HEK293 (cell line): ENCODE measurements at regions not wholly inside any gene's neighbourhood (a gene's known extent, or its start where the extent isn't known, plus 50 kb on each side); places are given as distances from the start of the nearest gene placed in this dataset.

Experiments used
- CTCF ChIA-PET: fragments of 350-600 bp; formaldehyde crosslinking; extraction: SDS; loops from one replicate; lab custom pipeline; 2021; ENCODE audit warnings: antibody characterized with exemption; lab: Yijun Ruan, JAX
- POLR2A ChIA-PET: fragments of 300-600 bp; formaldehyde crosslinking; extraction: SDS; loops from one replicate; lab custom pipeline; 2020; ENCODE audit warnings: antibody characterized with exemption, inconsistent platforms; lab: Yijun Ruan, JAX
- H3K27ac ChIP-seq: fragments of 200-500 bp; sonication (Bioruptor generic); 2 replicates; pipeline ENCODE4 v1.5.1; 2014; ENCODE audit warnings: low read depth, low read length, control low read depth, inconsistent platforms; ENCODE audit errors: extremely low read depth
- H3K36me3 ChIP-seq, 2 experiments: fragments of 200-500 bp in 1 of 2; sonication (Bioruptor generic) in 1 of 2; 1 replicate in 1 of 2; 2 replicates in 1 of 2; pipeline ENCODE4 v1.5.1; 2014 to 2017; ENCODE audit warnings: inconsistent platforms in 2 of 2, low read length in 2 of 2; ENCODE audit not compliant: control insufficient read depth in 2 of 2, insufficient read depth in 1 of 2
- H3K4me1 ChIP-seq: fragments of 200-500 bp; sonication (Bioruptor generic); 2 replicates; pipeline ENCODE4 v1.5.1; 2014; ENCODE audit warnings: mild to moderate bottlenecking, low read length, inconsistent platforms; ENCODE audit not compliant: control insufficient read depth, insufficient read depth
- H3K4me3 ChIP-seq: 2 replicates; pipeline ENCODE4 v1.5.1; 2011; ENCODE audit warnings: low read depth, mild to moderate bottlenecking, control low read depth, low read length, moderate library complexity
- H3K9me3 ChIP-seq: fragments of 200-500 bp; sonication (Bioruptor generic); 2 replicates; pipeline ENCODE4 v1.5.1; 2014; ENCODE audit warnings: low read depth, low read length, inconsistent platforms; ENCODE audit not compliant: control insufficient read depth, insufficient read depth
- ELK4 ChIP-seq: IDR thresholded peaks from 2 replicates; pipeline ENCODE4 v1.6.1; 2011; ENCODE audit warnings: mild to moderate bottlenecking, low read depth, low read length, borderline replicate concordance
- KLF10 ChIP-seq: fragments of 450-650 bp; IDR thresholded peaks from 2 replicates; pipeline ENCODE4 v1.5.1; 2018; ENCODE audit warnings: missing biosample characterization, mild to moderate bottlenecking, missing genetic modification characterization
- KLF17 ChIP-seq: fragments of 450-650 bp; formaldehyde crosslinking; IDR thresholded peaks from 2 replicates; pipeline ENCODE4 v1.5.1; 2016; ENCODE audit warnings: missing biosample characterization, missing genetic modification characterization
- ZBTB1 ChIP-seq: fragments of 450-650 bp; formaldehyde crosslinking; IDR thresholded peaks from 2 replicates; pipeline ENCODE4 v1.5.1; 2016; ENCODE audit warnings: missing biosample characterization, missing genetic modification characterization
- ZBTB17 ChIP-seq: fragments of 450-650 bp; formaldehyde crosslinking; IDR thresholded peaks from 2 replicates; pipeline ENCODE4 v1.5.1; 2016; ENCODE audit warnings: missing biosample characterization, missing genetic modification characterization
- ZBTB20 ChIP-seq: fragments of 450-650 bp; formaldehyde crosslinking; IDR thresholded peaks from 2 replicates; pipeline ENCODE4 v1.5.1; 2016; ENCODE audit warnings: missing biosample characterization, missing genetic modification characterization
- ZEB2 ChIP-seq: fragments of 450-650 bp; formaldehyde crosslinking; IDR thresholded peaks from 2 replicates; pipeline ENCODE4 v1.5.1; 2016; ENCODE audit warnings: missing biosample characterization, missing genetic modification characterization
- ZIC2 ChIP-seq: fragments of 450-650 bp; formaldehyde crosslinking; IDR thresholded peaks from 2 replicates; pipeline ENCODE4 v1.5.1; 2016; ENCODE audit warnings: missing biosample characterization, missing genetic modification characterization
- ZNF157 ChIP-seq: fragments of 450-650 bp; formaldehyde crosslinking; IDR thresholded peaks from 2 replicates; pipeline ENCODE4 v1.5.1; 2016; ENCODE audit warnings: missing biosample characterization, missing genetic modification characterization
- ZNF174 ChIP-seq: fragments of 450-650 bp; formaldehyde crosslinking; IDR thresholded peaks from 2 replicates; pipeline ENCODE4 v1.5.0; 2017; ENCODE audit warnings: missing biosample characterization, mild to moderate bottlenecking, missing genetic modification characterization
- ZNF221 ChIP-seq: fragments of 450-650 bp; formaldehyde crosslinking; IDR thresholded peaks from 2 replicates; pipeline ENCODE4 v1.5.1; 2017; ENCODE audit warnings: missing biosample characterization, missing genetic modification characterization, borderline replicate concordance
- ZNF341 ChIP-seq: fragments of 450-650 bp; formaldehyde crosslinking; IDR thresholded peaks from 2 replicates; pipeline ENCODE4; 2016; ENCODE audit warnings: low read depth, missing biosample characterization, missing genetic modification characterization
- ZNF394 ChIP-seq: fragments of 450-650 bp; formaldehyde crosslinking; IDR thresholded peaks from 2 replicates; pipeline ENCODE4 v1.5.1; 2016; ENCODE audit warnings: missing biosample characterization, missing genetic modification characterization, mild to moderate bottlenecking, moderate library complexity, borderline replicate concordance
- ZNF398 ChIP-seq: fragments of 450-650 bp; formaldehyde crosslinking; IDR thresholded peaks from 2 replicates; pipeline ENCODE4 v1.5.1; 2017; ENCODE audit warnings: missing biosample characterization, missing genetic modification characterization
- ZNF513 ChIP-seq: fragments of 450-650 bp; IDR thresholded peaks from 2 replicates; pipeline ENCODE4 v1.5.1; 2018; ENCODE audit warnings: missing biosample characterization, missing genetic modification characterization
- ZNF521 ChIP-seq: fragments of 450-650 bp; formaldehyde crosslinking; IDR thresholded peaks from 2 replicates; pipeline ENCODE4 v1.5.1; 2017; ENCODE audit warnings: missing biosample characterization, mild to moderate bottlenecking, missing genetic modification characterization
- ZNF558 ChIP-seq: fragments of 450-650 bp; formaldehyde crosslinking; IDR thresholded peaks from 2 replicates; pipeline ENCODE4 v1.5.1; 2016; ENCODE audit warnings: missing biosample characterization, missing genetic modification characterization
- ZNF610 ChIP-seq: fragments of 450-650 bp; formaldehyde crosslinking; IDR thresholded peaks from 2 replicates; pipeline ENCODE4 v1.5.1; 2016; ENCODE audit warnings: missing biosample characterization, missing genetic modification characterization, borderline replicate concordance
- ZNF654 ChIP-seq: fragments of 450-650 bp; formaldehyde crosslinking; IDR thresholded peaks from 2 replicates; pipeline ENCODE4 v1.5.1; 2016; ENCODE audit warnings: low read depth, missing biosample characterization, missing genetic modification characterization
- ZNF660 ChIP-seq: fragments of 450-650 bp; IDR thresholded peaks from 2 replicates; pipeline ENCODE4 v1.5.1; 2018; ENCODE audit warnings: missing biosample characterization, mild to moderate bottlenecking, missing genetic modification characterization
- ZNF785 ChIP-seq: fragments of 450-650 bp; formaldehyde crosslinking; IDR thresholded peaks from 2 replicates; pipeline ENCODE4 v1.5.1; 2016; ENCODE audit warnings: missing biosample characterization, missing genetic modification characterization
- ZSCAN4 ChIP-seq: fragments of 450-650 bp; formaldehyde crosslinking; IDR thresholded peaks from 2 replicates; pipeline ENCODE4 v1.5.1; 2017; ENCODE audit warnings: missing biosample characterization, missing genetic modification characterization

- TF ChIP-seq ZSCAN4 (tag by site-specific recombination) (no peak), ZNF654 (tag by site-specific recombination) (no peak), ZBTB20 (no peak), ZNF610 (tag by site-specific recombination) (no peak), ZNF398 (tag by site-specific recombination) (no peak), ZNF221 (tag by site-specific recombination) (no peak)
- TF ChIP-seq, all 188 proteins: peak for 0
- ChIA-PET CTCF (no interaction called here), POLR2A (no interaction called here)
- Histone ChIP-seq H3K4me3 (no peak overlapping the region), H3K4me1 (no peaks in the 10 kb centered on the region), H3K36me3 (no peaks in the 10 kb centered on the region), H3K27ac (no peak overlapping the region), H3K9me3 (no peaks in the 10 kb centered on the region)
These were observed 354.3 kb downstream of the GPAT3 start for GRCh38 chr4:83890231-83890630.

GRCh38 chr4:83889802-83890201, 353.9 kb downstream of the GPAT3 start:
- ChIA-PET CTCF (no interaction called here), POLR2A (no interaction called here)
- Histone ChIP-seq H3K9me3 (no peaks in the 10 kb centered on the region), H3K4me1 (no peaks in the 10 kb centered on the region), H3K27ac (no peak overlapping the region), H3K4me3 (no peak overlapping the region), H3K36me3 (no peaks in the 10 kb centered on the region)
- TF ChIP-seq ZBTB1 (tag by site-specific recombination) (no peak), ELK4 (no peak), ZNF157 (tag by site-specific recombination) (no peak), ZIC2 (tag by site-specific recombination) (no peak), ZEB2 (tag by site-specific recombination) (no peak)

GRCh38 chr4:83885256-83886182, 349.6 kb downstream of the GPAT3 start:
- Histone ChIP-seq H3K4me1 (no peaks in the 10 kb centered on the region), H3K27ac (no peak overlapping the region), H3K4me3 (no peak overlapping the region), H3K36me3 (no peaks in the 10 kb centered on the region), H3K9me3 (no peaks in the 10 kb centered on the region)
- ChIA-PET POLR2A (no interaction called here), CTCF (interaction anchor here (0.7 kb wide), 1 partner anchor 161 kb away, joined by 3 read pairs; no protein-coding TSS in a partner anchor)
- TF ChIP-seq ELK4 (no peak), ZNF660 (tag by site-specific recombination) (no peak), ZNF558 (tag by site-specific recombination) (no peak), KLF17 (no peak), ZNF394 (no peak), ZNF785 (tag by site-specific recombination) (no peak), ZNF521 (tag by site-specific recombination) (no peak), ZNF610 (tag by site-specific recombination) (no peak), ZNF174 (tag by site-specific recombination) (no peak), KLF10 (tag by site-specific recombination) (no peak), ZEB2 (tag by site-specific recombination) (no peak), ZBTB17 (no peak), ZNF341 (tag by site-specific recombination) (no peak), ZNF513 (tag by site-specific recombination) (no peak)
